GM12891 (cell line): ENCODE measurements at regions not wholly inside any gene's neighbourhood (a gene's known extent, or its start where the extent isn't known, plus 50 kb on each side); places are given as distances from the start of the nearest gene placed in this dataset.
"Not testable (repeated sequence)": the region's sequence is repeated elsewhere in the genome, so short reads cannot be mapped to it uniquely, and the experiment has no call there.

Experiments used
- DNase-seq: peaks from one replicate; pipeline ENCODE4 v3.0.0; 2011; ENCODE audit warnings: low spot score; ENCODE audit not compliant: insufficient read length
- FAIRE-seq: peaks from 2 replicates; lab custom pipeline; 2011; peaks lifted over from hg19 to GRCh38; lab: Jason Lieb, UNC
- PAX5 ChIP-seq: IDR thresholded peaks from 2 replicates; pipeline ENCODE4 v1.6.1; 2011; ENCODE audit warnings: low read length, moderate library complexity, mild to moderate bottlenecking; ENCODE audit not compliant: insufficient read depth, severe bottlenecking
- POLR2A ChIP-seq: IDR thresholded peaks from 2 replicates; pipeline ENCODE4 v1.6.1; 2011; ENCODE audit warnings: low read depth, low read length, control low read depth
- POLR2AphosphoS5 ChIP-seq: IDR thresholded peaks from 2 replicates; pipeline ENCODE4 v1.6.1; 2011; ENCODE audit warnings: low read depth, low read length, control low read depth
- POU2F2 ChIP-seq: IDR thresholded peaks from 2 replicates; pipeline ENCODE4 v1.6.1; 2011; ENCODE audit warnings: low read depth, mild to moderate bottlenecking, control low read depth, low read length, moderate library complexity
- SPI1 ChIP-seq: IDR thresholded peaks from 2 replicates; pipeline ENCODE4 v1.6.1; 2011; ENCODE audit warnings: low read depth, low read length, control low read depth
- TAF1 ChIP-seq: IDR thresholded peaks from 2 replicates; pipeline ENCODE4 v1.6.1; 2011; ENCODE audit warnings: low read depth, low read length, control low read depth

- no peak for FAIRE-seq
- no peak for DNase-seq
- TF ChIP-seq TAF1 (no peak), SPI1 (no peak), POLR2AphosphoS5 (no peak), POLR2A (no peak), POU2F2 (no peak), PAX5 (no peak)
Measured at GRCh38 chr13:90641884-90642283, 705.6 kb upstream of the MIR17HG start.

GRCh38 chr13:90645582-90645981, 701.9 kb upstream of the MIR17HG start:
- FAIRE-seq (no peak), DNase-seq (no peak)
- TF ChIP-seq SPI1 (no peak), PAX5 (no peak), TAF1 (no peak), POU2F2 (no peak), POLR2A (no peak), POLR2AphosphoS5 (no peak)

DNA sequence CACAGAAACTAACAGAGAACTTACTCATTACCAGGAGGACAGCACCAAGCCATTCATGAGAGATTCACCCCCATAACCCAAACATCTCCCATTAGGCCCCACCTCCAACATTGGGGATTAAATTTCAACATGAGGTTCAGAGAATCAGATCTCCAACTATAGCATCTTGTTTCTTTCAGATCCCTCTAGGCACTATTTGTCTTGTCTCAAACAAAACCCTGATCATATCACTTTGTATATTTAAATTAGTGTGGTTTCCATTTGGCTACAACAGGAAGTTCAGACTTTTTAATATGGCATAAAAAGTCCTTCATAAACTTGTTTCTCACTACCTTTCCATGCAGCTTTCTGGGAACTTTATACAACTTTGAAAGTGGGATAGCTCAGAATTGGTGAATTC, 699.0 kb upstream of the MIR17HG start:
- no peak for DNase-seq
- FAIRE-seq, result no peak
- TF ChIP-seq PAX5, result no peak
- TF ChIP-seq POLR2AphosphoS5, result no peak
- no peak for TF ChIP-seq POLR2A
- TF ChIP-seq SPI1, result no peak
- TF ChIP-seq TAF1, result no peak
- no peak for TF ChIP-seq POU2F2

DNA sequence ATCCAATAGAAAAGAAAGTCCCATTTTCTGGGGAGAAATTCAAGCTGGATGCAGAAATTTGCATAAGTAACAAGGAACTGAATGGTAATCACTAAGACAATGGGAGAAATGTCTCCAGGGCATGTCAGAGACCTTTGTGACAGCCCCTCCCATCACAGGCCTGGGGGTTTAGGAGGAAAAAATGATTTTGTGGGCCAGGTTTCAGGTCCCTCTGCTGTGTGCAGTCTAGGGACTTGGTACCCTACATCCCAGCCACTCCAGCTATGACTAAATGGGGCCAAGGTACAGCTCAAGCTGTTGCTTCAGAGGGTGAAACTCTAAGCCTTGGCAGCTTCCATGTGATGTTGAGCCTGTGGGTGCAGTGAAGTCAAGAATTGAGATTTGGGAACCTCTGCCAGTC, 695.5 kb upstream of the MIR17HG start:
- FAIRE-seq (no peak), DNase-seq (no peak)
- no peak for TF ChIP-seq POLR2AphosphoS5
- no peak for TF ChIP-seq POU2F2
- TF ChIP-seq POLR2A, result no peak
- no peak for TF ChIP-seq TAF1
- no peak for TF ChIP-seq PAX5
- TF ChIP-seq SPI1, result no peak

DNA sequence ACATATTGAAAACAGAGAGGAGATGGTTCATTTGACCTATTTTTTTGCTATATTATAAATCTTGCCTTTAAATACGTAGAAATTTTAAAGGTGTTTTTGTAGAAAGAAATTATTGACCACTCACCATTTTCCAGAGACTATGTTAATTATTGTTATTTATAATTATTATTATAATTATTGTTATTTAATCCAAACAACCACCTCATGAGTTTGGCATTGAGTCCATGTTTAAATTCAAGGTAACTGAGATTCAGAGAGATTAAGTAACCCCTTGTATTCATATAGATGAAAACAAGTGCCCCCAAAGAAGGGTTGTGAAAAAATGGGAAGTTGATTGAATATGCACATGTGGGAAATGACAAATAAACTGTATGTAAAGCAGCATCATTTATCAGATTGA, 692.5 kb upstream of the MIR17HG start:
- TF ChIP-seq PAX5, result no peak
- TF ChIP-seq TAF1, result no peak
- TF ChIP-seq SPI1, result no peak
- TF ChIP-seq POU2F2, result no peak
- no peak for TF ChIP-seq POLR2A
- no peak for TF ChIP-seq POLR2AphosphoS5
- no peak for DNase-seq
- FAIRE-seq, result no peak

GRCh38 chr13:90664200-90664599, 683.3 kb upstream of the MIR17HG start:
- not testable (repeated sequence) for DNase-seq, FAIRE-seq

GRCh38 chr13:90673746-90674145, 673.7 kb upstream of the MIR17HG start:
- TF ChIP-seq SPI1, result no peak
- no peak for TF ChIP-seq POLR2A
- no peak for TF ChIP-seq TAF1
- no peak for TF ChIP-seq POU2F2
- no peak for DNase-seq
- no peak for FAIRE-seq

DNA sequence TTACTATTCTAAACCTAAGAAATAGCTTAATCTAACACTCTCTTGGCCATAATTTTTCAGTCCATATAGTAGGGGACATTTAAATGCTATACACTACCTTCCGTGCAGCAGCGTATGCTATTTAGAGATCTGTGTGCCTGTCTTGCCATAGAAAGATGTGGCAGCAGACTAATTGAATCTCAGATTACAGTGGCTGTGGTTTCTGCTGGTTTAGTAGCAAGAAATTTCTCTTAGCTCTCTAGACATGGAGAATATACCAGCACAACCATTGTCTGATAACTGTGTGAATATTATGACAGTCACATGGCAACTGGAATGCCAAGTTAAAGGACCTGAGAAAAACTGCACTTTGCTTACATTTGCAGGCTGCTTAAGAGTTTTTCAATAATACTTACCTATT, 672.4 kb upstream of the MIR17HG start:
- no peak for DNase-seq
- no peak for TF ChIP-seq POLR2AphosphoS5
- no peak for TF ChIP-seq SPI1
- TF ChIP-seq POU2F2, result no peak
- no peak for TF ChIP-seq POLR2A
- no peak for TF ChIP-seq TAF1
- TF ChIP-seq PAX5, result no peak
- no peak for FAIRE-seq

DNA sequence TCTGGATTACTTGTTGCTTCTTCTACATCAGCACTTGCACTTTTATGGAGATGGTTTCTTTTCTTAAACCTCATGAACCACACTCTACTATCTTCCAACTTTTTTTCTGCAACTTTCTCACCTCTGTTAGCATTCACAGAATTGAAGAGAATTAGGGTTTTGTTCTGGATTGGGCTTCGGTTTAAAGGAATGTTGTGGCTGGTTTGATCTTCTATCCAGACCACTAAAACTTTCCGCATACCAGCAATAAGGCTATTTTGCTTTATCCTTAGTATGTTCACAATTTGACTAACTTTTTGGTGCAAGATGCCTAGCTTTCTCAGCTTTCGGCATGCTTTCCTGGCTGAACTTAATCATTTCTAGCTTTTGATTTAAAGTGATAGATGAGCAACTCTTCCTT, 666.7 kb upstream of the MIR17HG start:
- DNase-seq, result no peak
- no peak for TF ChIP-seq POLR2AphosphoS5
- no peak for TF ChIP-seq TAF1
- TF ChIP-seq POU2F2, result no peak
- no peak for TF ChIP-seq PAX5
- no peak for TF ChIP-seq POLR2A
- no peak for TF ChIP-seq SPI1
- no peak for FAIRE-seq

GRCh38 chr13:90683711-90684131, 663.8 kb upstream of the MIR17HG start:
- FAIRE-seq (peak; percentile 35), DNase-seq (no peak)

GRCh38 chr13:90686442-90686841, 661.0 kb upstream of the MIR17HG start:
- FAIRE-seq (no peak), DNase-seq (no peak)
- TF ChIP-seq POU2F2 (no peak), PAX5 (no peak), SPI1 (no peak), POLR2A (no peak), POLR2AphosphoS5 (no peak), TAF1 (no peak)

More at GRCh38 chr13:90683711-90684131, 663.8 kb upstream of the MIR17HG start:
- no peak for TF ChIP-seq POU2F2
- TF ChIP-seq TAF1, result no peak
- no peak for TF ChIP-seq SPI1
- TF ChIP-seq PAX5, result no peak
